Mesenteric fat pad (tissue), 1 donor: ENCODE measurements at regions not wholly inside any gene's neighbourhood (a gene's known extent, or its start where the extent isn't known, plus 50 kb on each side); places are given as distances from the start of the nearest gene placed in this dataset.
"Not testable (repeated sequence)": the region's sequence is repeated elsewhere in the genome, so short reads cannot be mapped to it uniquely, and the experiment has no call there.

ENCODE experiments used
- DNase-seq: peaks from one replicate; pipeline ENCODE4 v3.0.0-alpha.2; 2020; ENCODE audit warnings: low spot score
- donor health status: DM: yes; HTN: yes; CAD: no.

DNA sequence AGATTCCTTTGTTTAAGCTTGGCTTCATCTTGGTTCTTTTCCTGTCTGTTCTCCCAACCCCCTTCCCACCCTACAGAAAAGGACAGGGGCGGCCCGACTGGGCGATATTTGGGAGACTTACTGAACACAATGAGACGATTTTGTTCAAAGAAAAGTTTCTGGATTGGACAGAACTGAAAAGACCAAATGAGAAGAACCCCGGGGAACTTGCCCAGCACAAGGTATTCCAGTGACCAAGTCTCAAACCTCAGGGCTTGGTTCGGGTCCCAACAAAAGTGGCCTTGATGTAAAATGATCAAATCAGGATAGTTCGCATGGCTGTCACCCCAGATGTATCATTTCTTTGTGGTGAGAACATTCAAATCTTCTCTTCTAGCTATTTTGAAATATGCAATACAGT is 73.9 kb upstream of the LYZL2 start:
- not testable (repeated sequence) for DNase-seq

- DNase-seq: no peak
These were observed 73.3 kb upstream of the LYZL2 start for GRCh38 chr10:30702860-30703259.

DNA sequence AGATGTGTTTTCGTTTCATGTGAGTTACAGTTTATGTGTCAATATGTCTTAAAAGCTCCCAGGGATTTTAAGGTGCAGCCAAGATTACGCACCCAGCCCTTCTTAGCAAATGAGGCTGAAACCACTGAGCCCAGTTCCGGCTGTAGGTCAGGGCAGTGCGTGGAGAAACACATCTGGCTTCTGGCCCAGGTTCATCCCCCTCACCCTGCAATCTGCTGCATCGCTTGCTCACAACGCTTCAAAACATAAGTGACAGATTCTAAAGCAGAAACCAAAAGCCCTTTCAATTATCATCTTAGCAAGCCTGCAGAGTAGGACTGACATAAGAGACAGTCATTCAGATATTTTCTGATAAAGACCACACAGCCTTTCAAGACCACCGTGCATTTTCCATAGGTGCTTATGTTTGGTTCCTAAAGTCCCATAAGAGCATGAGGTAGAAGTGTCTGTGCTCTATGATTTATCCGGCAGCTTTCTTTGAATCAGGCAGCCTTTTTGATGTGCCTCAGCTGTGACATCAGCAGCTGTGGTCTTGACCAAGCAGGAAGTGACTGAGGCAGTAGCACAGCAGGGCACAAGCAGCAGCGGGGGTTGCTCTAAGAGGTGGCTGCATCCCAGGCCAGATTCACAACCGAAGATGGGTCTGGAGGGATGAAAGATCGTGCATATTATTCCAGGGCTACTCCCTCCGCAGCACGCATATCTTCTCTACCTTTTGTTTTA is 72.1 kb upstream of the LYZL2 start:
- no peak for DNase-seq

GRCh38 chr10:30697806-30698205 is 68.3 kb upstream of the LYZL2 start:
- no peak for DNase-seq

- DNase-seq: not testable (repeated sequence)
These were observed 67.7 kb upstream of the LYZL2 start for GRCh38 chr10:30697221-30697620.

- DNase-seq: not testable (repeated sequence)
These were observed 67.0 kb upstream of the LYZL2 start for GRCh38 chr10:30696416-30697185.

DNA sequence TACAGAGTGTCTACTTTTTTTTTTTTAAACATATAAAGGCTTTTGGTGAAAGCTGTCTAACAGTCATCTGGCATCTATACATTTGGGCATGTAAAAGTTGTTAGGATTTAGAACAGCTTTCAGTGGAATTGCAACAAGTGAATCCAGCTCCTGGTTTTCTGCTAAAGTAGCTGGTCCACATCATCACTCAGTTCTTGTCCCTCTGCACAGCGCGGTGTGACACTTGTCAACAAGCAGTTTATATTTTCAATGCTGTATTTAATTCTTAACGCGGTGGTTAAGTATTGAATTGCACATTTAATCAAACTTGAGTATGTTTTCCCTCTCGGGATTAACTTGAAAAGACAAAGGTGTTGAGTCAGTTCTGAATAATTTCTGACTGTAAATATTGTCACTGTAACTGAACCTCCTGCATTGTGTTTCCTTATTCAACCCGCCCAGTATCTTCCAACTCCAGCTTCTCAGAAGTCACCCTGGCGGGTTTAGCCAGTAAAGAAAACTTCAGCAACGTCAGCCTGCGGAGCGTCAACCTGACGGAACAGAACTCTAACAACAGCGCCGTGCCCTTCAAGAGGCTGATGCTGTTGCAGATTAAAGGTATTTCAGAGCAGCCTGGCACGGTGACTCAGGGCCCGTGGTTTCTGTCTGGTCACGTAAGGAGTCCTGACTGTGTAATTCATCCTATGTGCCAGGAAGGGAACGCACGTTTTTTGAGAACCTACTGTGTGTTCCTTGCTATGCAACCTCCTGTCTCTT is 66.1 kb upstream of the LYZL2 start:
- DNase-seq: not testable (repeated sequence)

DNA sequence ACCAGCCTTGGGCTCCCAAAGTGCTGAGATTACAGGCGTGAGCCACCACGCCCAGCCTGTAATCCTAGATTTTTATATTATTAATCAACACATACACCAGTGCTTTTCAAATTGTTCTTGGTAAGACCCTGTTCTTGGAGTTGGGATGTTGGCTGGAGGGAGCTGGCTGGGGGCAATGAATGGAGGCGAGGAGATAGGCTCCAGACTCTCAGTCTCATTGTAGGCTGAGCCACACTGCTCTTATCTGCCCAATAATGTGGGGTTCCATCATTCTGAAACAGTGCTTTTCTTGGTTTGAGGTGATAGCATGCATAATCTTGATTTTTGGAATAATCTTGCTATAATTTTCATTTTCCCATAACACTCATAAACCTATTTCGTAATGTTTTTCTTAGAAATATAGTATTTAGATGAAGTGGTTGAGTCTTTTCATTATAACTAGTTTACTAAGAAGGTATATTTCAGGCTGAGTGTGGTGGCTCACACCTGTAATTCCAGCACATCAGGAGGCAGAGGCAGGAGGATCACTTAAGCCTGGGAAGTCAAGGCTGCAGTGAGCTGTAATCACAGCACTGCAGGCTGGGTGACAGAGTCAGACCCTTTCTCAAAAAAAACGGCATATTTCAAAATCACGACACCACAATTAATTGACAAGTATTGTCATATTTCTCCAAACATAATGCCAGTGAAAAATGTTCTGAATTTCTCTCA is 65.1 kb upstream of the LYZL2 start:
- no peak for DNase-seq

GRCh38 chr10:30691639-30692015 is 62.1 kb upstream of the LYZL2 start:
- DNase-seq: no peak

- not testable (repeated sequence) for DNase-seq
These were observed 61.5 kb upstream of the LYZL2 start for GRCh38 chr10:30690948-30691638.

DNA sequence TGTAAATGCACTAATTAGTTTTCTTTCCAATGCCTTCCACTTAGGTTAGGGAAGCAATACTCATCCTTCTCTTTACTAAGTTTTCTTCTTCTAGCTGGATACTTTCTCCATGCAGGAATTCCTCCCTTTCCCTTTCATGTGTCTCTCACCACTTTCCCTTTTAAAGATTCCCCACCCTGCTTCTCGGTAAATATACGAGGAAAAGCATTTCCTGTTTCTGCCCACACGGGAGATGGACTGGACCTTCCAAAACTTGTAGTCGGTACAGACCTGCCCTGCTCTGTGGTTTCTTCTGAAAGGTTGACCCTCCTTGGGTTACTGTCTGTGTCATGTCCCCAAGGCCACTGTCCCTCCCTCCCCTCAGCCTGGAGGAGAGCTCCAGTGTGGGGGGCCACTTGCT is 58.9 kb upstream of the LYZL2 start:
- DNase-seq: no peak

- no peak for DNase-seq
These were observed 58.2 kb upstream of the LYZL2 start for GRCh38 chr10:30687698-30688213.

DNA sequence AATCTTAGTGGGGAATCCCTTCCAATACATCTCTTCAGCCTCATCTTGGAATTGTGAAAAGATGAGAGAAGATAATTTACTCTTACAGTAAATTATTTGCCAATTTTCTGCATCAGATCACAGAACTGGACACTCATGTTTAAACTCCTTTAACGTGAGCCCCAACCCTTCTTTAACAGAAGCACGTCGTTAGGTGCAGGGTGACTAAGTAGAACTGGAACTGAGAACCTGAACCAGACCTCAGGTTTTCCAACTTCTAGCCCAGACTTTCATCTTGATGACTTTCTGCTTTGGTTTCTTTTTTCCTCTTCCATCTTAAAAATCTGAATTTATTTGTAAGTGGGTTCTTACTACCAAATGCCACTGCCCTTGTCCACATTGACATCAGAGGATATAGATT is 57.2 kb upstream of the LYZL2 start:
- no peak for DNase-seq

- DNase-seq: no peak
These were observed 53.9 kb upstream of the LYZL2 start for GRCh38 chr10:30683496-30683895.

DNA sequence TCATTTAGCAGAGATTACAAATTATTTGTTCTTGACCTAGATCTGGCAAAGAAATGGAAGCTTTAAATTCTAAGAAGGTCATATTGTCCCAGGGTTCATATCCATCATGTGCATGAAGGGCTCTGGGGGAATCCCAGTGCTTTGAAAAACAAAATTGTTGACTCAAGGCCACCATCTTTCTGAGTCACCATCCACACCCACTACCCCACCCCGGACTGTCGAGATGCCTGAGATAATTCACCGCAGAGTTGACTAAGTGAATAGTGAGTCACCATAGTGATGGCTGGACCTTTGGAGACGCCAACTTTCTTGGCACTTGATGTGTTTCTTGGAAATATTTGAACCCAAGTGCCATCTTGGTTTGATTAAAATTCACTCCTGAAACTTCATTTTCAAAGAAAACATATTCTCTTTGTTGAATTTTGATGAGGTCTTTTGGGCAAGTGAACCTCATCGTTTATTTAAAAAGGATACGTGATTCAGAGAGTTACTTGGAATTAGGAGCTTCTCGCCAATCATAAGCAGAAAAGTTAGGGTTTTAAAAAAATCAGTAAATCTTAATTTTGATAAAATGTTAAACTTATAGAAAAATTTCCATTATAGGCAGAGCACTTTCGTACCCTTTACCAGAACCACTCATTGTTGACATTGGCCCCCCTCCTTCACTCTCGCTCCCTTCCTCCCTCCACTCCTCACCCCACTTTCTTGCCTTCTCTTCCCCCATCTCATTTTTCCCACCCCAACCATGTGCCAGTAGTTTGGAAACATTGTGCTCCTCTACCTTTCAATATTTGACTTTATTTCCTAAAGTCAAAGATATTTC is 53.0 kb upstream of the LYZL2 start:
- DNase-seq: not testable (repeated sequence)

- DNase-seq: no peak
These were observed 51.4 kb upstream of the LYZL2 start for GRCh38 chr10:30680908-30681307.
